H9 (cell line): ENCODE measurements at regions not wholly inside any gene's neighbourhood (a gene's known extent, or its start where the extent isn't known, plus 50 kb on each side); places are given as distances from the start of the nearest gene placed in this dataset.

ENCODE experiments used
- DNase-seq: peaks from one replicate; pipeline ENCODE4 v3.0.0-alpha.2; 2017
- H2AFZ ChIP-seq: one replicate; pipeline ENCODE4 v1.6.1; 2013; ENCODE audit warnings: mild to moderate bottlenecking, low read length, control low read depth, moderate library complexity
- H2AK5ac ChIP-seq: 2 replicates; pipeline ENCODE4 v1.6.1; 2013; ENCODE audit warnings: low read length, control low read depth, mixed read lengths; ENCODE audit not compliant: insufficient read length
- H2BK120ac ChIP-seq: one replicate; pipeline ENCODE4 v1.6.1; 2013; ENCODE audit warnings: low read depth, mild to moderate bottlenecking, low read length, control low read depth, inconsistent platforms; ENCODE audit not compliant: poor library complexity, severe bottlenecking
- H2BK12ac ChIP-seq: 2 replicates; pipeline ENCODE4 v1.6.1; 2013; ENCODE audit warnings: low read length, control low read depth, mixed read lengths, low read depth; ENCODE audit not compliant: insufficient read length
- H2BK15ac ChIP-seq: 2 replicates; pipeline ENCODE4 v1.6.1; 2013; ENCODE audit warnings: low read depth, low read length, control low read depth
- H2BK20ac ChIP-seq: one replicate; pipeline ENCODE4 v1.6.1; 2013; ENCODE audit warnings: low read depth, mild to moderate bottlenecking, low read length, control low read depth, inconsistent platforms; ENCODE audit not compliant: poor library complexity, severe bottlenecking
- H2BK5ac ChIP-seq: 2 replicates; pipeline ENCODE4 v1.6.1; 2013; ENCODE audit warnings: low read length, control low read depth, mixed read lengths; ENCODE audit not compliant: insufficient read length
- H3K14ac ChIP-seq: 2 replicates; pipeline ENCODE4 v1.6.1; 2013; ENCODE audit warnings: low read length, control low read depth; ENCODE audit not compliant: insufficient read depth
- H3K18ac ChIP-seq: 2 replicates; pipeline ENCODE4 v1.6.1; 2013; ENCODE audit warnings: low read depth, mild to moderate bottlenecking, mixed read lengths, low read length, control low read depth; ENCODE audit not compliant: insufficient read length
- H3K23ac ChIP-seq: 2 replicates; pipeline ENCODE4 v1.6.1; 2013; ENCODE audit warnings: low read length, control low read depth, mixed read lengths, low read depth; ENCODE audit not compliant: insufficient read length
- H3K23me2 ChIP-seq: 2 replicates; pipeline ENCODE4 v1.6.1; 2013; ENCODE audit warnings: low read depth, mild to moderate bottlenecking, mixed read lengths, low read length, control low read depth; ENCODE audit not compliant: insufficient read length, poor library complexity, severe bottlenecking
- H3K27ac ChIP-seq: 2 replicates; pipeline ENCODE4 v1.5.1; 2013; ENCODE audit warnings: low read length, control low read depth, mixed read lengths, low read depth; ENCODE audit not compliant: insufficient read length
- H3K27me3 ChIP-seq: 2 replicates; pipeline ENCODE4 v1.6.1; 2013; ENCODE audit warnings: low read length, control low read depth, inconsistent platforms; ENCODE audit not compliant: insufficient read depth
- H3K4ac ChIP-seq: 2 replicates; pipeline ENCODE4 v1.6.1; 2013; ENCODE audit warnings: low read depth, mild to moderate bottlenecking, control low read depth, inconsistent platforms, low read length, moderate library complexity
- H3K4me1 ChIP-seq: 2 replicates; pipeline ENCODE4 v1.6.1; 2013; ENCODE audit warnings: low read length, control low read depth, inconsistent platforms; ENCODE audit not compliant: insufficient read depth
- H3K4me2 ChIP-seq: 2 replicates; pipeline ENCODE4 v1.6.1; 2013; ENCODE audit warnings: low read length, control low read depth, mixed read lengths; ENCODE audit not compliant: insufficient read length, insufficient read depth
- H3K56ac ChIP-seq: 2 replicates; pipeline ENCODE4 v1.6.1; 2013; ENCODE audit warnings: low read depth, mild to moderate bottlenecking, mixed read lengths, low read length, control low read depth; ENCODE audit not compliant: insufficient read length
- H3K79me1 ChIP-seq: 2 replicates; pipeline ENCODE4 v1.6.1; 2013; ENCODE audit warnings: low read depth, mild to moderate bottlenecking, moderate library complexity, low read length, control low read depth, inconsistent platforms; ENCODE audit not compliant: insufficient read depth, poor library complexity, severe bottlenecking
- H3K79me2 ChIP-seq: 2 replicates; pipeline ENCODE4 v1.6.1; 2013; ENCODE audit warnings: low read length, control low read depth, inconsistent platforms; ENCODE audit not compliant: insufficient read depth
- H3K9ac ChIP-seq: 2 replicates; pipeline ENCODE4 v1.6.1; 2013; ENCODE audit warnings: low read length, control low read depth, mixed read lengths; ENCODE audit not compliant: insufficient read length; ENCODE audit errors: extremely low read depth
- H3K9me3 ChIP-seq: one replicate; pipeline ENCODE4 v1.6.1; 2013; ENCODE audit warnings: low read depth, low read length, inconsistent platforms; ENCODE audit not compliant: control insufficient read depth
- H3T11ph ChIP-seq: one replicate; pipeline ENCODE4 v1.6.1; 2013; ENCODE audit warnings: mild to moderate bottlenecking, low read length, control low read depth, inconsistent platforms
- H4K20me1 ChIP-seq: one replicate; pipeline ENCODE4 v1.6.1; 2013; ENCODE audit not compliant: control insufficient read depth, insufficient read length, insufficient read depth
- H4K5ac ChIP-seq: 2 replicates; pipeline ENCODE4 v1.6.1; 2013; ENCODE audit warnings: low read depth, mild to moderate bottlenecking, mixed read lengths, low read length, control low read depth; ENCODE audit not compliant: insufficient read length
- H4K8ac ChIP-seq: replicated peaks from 2 replicates; pipeline ENCODE4 v1.6.1; 2013; ENCODE audit warnings: low read length, control low read depth, mixed read lengths, low read depth; ENCODE audit not compliant: insufficient read length
- H4K91ac ChIP-seq: 2 replicates; pipeline ENCODE4 v1.6.1; 2013; ENCODE audit warnings: low read depth, mild to moderate bottlenecking, moderate library complexity, mixed read lengths, low read length, control low read depth; ENCODE audit not compliant: insufficient read length
- H3K27ac Mint-ChIP-seq, 3 experiments: 2 replicates in 2 of 3; 3 replicates in 1 of 3; pipeline ENCODE4 v1.8.0; 2020 to 2021; ENCODE audit warnings: mixed read lengths in 3 of 3, mild to moderate bottlenecking in 1 of 3, moderate library complexity in 1 of 3
- H3K27me3 Mint-ChIP-seq: 2 replicates; pipeline ENCODE4 v1.8.0; 2021; ENCODE audit warnings: low read depth, mild to moderate bottlenecking, moderate library complexity, mixed read lengths
- H3K36me3 Mint-ChIP-seq, 3 experiments: 2 replicates in 2 of 3; 3 replicates in 1 of 3; pipeline ENCODE4 v1.8.0; 2020 to 2021; ENCODE audit warnings: low read depth in 3 of 3, mixed read lengths in 3 of 3; ENCODE audit not compliant: insufficient read depth in 1 of 3
- H3K4me1 Mint-ChIP-seq, 2 experiments: 2 replicates each; pipeline ENCODE4 v1.8.0; 2020; ENCODE audit warnings: mixed read lengths in 2 of 2
- H3K4me3 Mint-ChIP-seq, 2 experiments: 2 replicates in 1 of 2; 3 replicates in 1 of 2; pipeline ENCODE4 v1.8.0; 2020 to 2021; ENCODE audit warnings: mild to moderate bottlenecking in 2 of 2, mixed read lengths in 2 of 2, moderate library complexity in 1 of 2
- H3K9me3 Mint-ChIP-seq, 2 experiments: 2 replicates in 1 of 2; 3 replicates in 1 of 2; pipeline ENCODE4 v1.8.0; 2020; ENCODE audit warnings: mild to moderate bottlenecking in 2 of 2, mixed read lengths in 2 of 2, moderate library complexity in 1 of 2
- WGBS: extraction: QIAGEN DNeasy Blood & Tissue Kit; methylation state at CpG from one replicate; pipeline ENCODE4 v1.1.7; 2013; ENCODE audit warnings: missing lambda C conversion rate, low lambda C conversion rate, mixed read lengths; ENCODE audit not compliant: insufficient read length; ENCODE audit errors: extremely low coverage; 5-methylcytosine and 5-hydroxymethylcytosine counted together
- TF ChIP-seq, protein P1 (sequence below): fragments of 200-600 bp; sonication (generic); conservative IDR thresholded peaks from 3 replicates; pipeline ENCODE4 v1.8.0; 2021; ENCODE audit warnings: antibody characterized with exemption, mild to moderate bottlenecking

DNA sequence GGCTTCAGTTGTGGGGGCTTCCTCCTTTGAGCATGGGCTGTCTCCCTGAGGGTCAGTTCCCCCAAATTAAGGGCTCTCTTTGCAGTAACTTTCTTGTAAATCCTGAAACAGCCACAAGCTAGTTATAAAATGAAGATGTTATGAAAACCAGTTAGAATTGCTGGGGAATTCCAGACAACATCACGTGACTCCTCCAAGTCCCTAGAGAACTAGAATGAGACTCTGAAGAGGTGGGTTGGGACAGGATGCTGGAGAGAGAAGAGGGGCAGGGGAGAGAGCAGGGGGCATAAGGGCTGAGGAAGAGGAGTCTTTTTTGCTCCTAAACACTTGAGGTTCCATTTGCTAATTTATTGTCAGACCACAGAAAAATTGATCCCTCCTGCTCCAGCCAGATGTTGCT, 380.3 kb downstream of the DHX35 start:
- no peak overlapping the region for H4K8ac ChIP-seq
- no peaks in the 10 kb centered on the region for H3K27me3 Mint-ChIP-seq
- no peaks in the 10 kb centered on the region; the same call in 1 of the 2 replicates for H3K4me1 ChIP-seq
- H3K4me2 ChIP-seq: no peak overlapping the region
- no peak overlapping the region for H3K56ac ChIP-seq
- no peak overlapping the region for H2BK12ac ChIP-seq
- H4K20me1 ChIP-seq: no peaks in the 10 kb centered on the region
- H2BK20ac ChIP-seq: no peak overlapping the region
- no peaks in the 10 kb centered on the region for H3K9me3 ChIP-seq
- H3K4me3 Mint-ChIP-seq: no peak overlapping the region
- H3K9ac ChIP-seq: no peak overlapping the region
- H3K79me1 ChIP-seq: no peaks in the 10 kb centered on the region
- no peak overlapping the region for H3K4ac ChIP-seq
- no peaks in the 10 kb centered on the region for H3K23me2 ChIP-seq
- H3K36me3 Mint-ChIP-seq: no peaks in the 10 kb centered on the region; a peak in 1 of 7 replicates
- H2AK5ac ChIP-seq: no peak overlapping the region
- H2BK120ac ChIP-seq: no peak overlapping the region
- H3K27ac Mint-ChIP-seq: no peak overlapping the region
- WGBS: no CpG with 5 or more reads among the region's 1 CpG
- no peak overlapping the region for H3K14ac ChIP-seq
- TF ChIP-seq, protein P1, sequence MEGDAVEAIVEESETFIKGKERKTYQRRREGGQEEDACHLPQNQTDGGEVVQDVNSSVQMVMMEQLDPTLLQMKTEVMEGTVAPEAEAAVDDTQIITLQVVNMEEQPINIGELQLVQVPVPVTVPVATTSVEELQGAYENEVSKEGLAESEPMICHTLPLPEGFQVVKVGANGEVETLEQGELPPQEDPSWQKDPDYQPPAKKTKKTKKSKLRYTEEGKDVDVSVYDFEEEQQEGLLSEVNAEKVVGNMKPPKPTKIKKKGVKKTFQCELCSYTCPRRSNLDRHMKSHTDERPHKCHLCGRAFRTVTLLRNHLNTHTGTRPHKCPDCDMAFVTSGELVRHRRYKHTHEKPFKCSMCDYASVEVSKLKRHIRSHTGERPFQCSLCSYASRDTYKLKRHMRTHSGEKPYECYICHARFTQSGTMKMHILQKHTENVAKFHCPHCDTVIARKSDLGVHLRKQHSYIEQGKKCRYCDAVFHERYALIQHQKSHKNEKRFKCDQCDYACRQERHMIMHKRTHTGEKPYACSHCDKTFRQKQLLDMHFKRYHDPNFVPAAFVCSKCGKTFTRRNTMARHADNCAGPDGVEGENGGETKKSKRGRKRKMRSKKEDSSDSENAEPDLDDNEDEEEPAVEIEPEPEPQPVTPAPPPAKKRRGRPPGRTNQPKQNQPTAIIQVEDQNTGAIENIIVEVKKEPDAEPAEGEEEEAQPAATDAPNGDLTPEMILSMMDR: no peak
- no peak overlapping the region for H3K23ac ChIP-seq
- H3T11ph ChIP-seq: no peak overlapping the region
- no peaks in the 10 kb centered on the region for H3K79me2 ChIP-seq
- no peak overlapping the region for H4K91ac ChIP-seq
- H3K27ac ChIP-seq: no peak overlapping the region
- peaks cover 0 to 5% of the 10 kb centered on the region in 2 experiments; a peak in 2 of 4 replicates for H3K4me1 Mint-ChIP-seq
- DNase-seq: no peak
- peaks cover 0 to 2% of the 10 kb centered on the region in 2 experiments; a peak in 1 of 5 replicates for H3K9me3 Mint-ChIP-seq
- H3K18ac ChIP-seq: no peak overlapping the region
- H2BK15ac ChIP-seq: no peak overlapping the region
- H3K27me3 ChIP-seq: no peaks in the 10 kb centered on the region
- no peak overlapping the region for H4K5ac ChIP-seq
- no peak overlapping the region for H2AFZ ChIP-seq
- H2BK5ac ChIP-seq: no peak overlapping the region
